GM12873 (cell line): ENCODE measurements at regions not wholly inside any gene's neighbourhood (a gene's known extent, or its start where the extent isn't known, plus 50 kb on each side); places are given as distances from the start of the nearest gene placed in this dataset.

Source experiments
- TF ChIP-seq, protein P1 (sequence below): IDR thresholded peaks from 2 replicates; pipeline ENCODE4 v1.5.1; 2012; ENCODE audit warnings: low read depth, mild to moderate bottlenecking, moderate library complexity, low read length, control low read depth; ENCODE audit not compliant: insufficient read depth; ENCODE audit errors: missing control alignments

DNA sequence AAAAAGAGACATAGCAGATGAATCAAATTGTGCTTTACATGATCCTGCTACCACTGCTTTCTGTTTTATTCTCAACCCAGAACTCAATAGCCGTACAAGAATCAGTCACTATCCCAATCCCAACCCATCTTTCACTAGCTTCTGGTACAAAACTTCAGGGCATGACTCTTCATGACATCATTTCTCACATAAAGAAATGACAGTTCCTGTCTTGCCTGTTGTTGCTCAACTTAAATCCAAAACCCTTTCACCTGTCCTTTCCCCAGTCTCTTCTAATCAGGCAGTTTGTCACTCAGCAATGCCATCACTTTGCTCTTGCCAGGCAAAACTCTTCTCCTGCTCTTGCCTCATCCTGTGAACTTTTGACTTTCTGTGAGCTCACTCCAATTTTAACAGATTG is 962.8 kb downstream of the GALC start:
- TF ChIP-seq, protein P1, sequence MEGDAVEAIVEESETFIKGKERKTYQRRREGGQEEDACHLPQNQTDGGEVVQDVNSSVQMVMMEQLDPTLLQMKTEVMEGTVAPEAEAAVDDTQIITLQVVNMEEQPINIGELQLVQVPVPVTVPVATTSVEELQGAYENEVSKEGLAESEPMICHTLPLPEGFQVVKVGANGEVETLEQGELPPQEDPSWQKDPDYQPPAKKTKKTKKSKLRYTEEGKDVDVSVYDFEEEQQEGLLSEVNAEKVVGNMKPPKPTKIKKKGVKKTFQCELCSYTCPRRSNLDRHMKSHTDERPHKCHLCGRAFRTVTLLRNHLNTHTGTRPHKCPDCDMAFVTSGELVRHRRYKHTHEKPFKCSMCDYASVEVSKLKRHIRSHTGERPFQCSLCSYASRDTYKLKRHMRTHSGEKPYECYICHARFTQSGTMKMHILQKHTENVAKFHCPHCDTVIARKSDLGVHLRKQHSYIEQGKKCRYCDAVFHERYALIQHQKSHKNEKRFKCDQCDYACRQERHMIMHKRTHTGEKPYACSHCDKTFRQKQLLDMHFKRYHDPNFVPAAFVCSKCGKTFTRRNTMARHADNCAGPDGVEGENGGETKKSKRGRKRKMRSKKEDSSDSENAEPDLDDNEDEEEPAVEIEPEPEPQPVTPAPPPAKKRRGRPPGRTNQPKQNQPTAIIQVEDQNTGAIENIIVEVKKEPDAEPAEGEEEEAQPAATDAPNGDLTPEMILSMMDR: no peak

DNA sequence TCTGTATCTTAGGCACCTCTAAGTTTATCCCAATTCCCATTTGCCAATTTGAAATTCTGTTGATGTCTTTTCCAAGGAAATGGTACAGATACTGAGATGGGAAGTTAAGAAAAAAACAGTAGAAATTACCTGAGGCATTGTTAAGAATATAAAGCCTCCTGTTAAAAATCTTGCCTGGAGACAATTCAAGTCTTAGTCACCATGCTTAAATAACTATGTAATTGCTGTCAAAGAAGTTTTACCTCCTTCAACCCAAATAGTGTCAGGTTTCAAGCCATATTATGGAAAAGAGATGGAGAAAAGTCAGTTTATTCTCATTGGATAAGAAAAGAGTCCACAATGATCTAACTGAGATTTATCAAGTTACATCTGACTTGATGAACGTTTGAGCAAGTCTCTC is 974.7 kb downstream of the GALC start:
- TF ChIP-seq, protein P1: no peak

DNA sequence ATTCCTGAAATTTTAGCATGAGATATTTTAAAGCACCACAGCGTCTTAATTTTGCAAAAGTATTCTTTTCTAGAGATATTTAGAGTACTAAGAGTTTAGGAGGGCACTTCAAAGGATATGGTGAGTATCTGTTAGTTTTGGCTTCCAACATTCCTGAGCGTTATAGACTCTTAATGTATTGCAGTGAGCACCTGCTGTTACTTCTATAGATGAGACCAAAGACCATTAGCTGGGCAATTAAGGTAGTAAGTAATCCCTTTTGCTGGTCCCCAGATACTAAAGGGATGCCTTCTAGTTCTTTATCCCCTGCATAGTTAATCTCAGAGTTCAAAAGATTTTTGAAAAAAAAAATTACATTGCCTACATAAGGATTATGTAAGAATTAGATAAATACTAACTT is 975.6 kb downstream of the GALC start:
- TF ChIP-seq, protein P1: no peak

DNA sequence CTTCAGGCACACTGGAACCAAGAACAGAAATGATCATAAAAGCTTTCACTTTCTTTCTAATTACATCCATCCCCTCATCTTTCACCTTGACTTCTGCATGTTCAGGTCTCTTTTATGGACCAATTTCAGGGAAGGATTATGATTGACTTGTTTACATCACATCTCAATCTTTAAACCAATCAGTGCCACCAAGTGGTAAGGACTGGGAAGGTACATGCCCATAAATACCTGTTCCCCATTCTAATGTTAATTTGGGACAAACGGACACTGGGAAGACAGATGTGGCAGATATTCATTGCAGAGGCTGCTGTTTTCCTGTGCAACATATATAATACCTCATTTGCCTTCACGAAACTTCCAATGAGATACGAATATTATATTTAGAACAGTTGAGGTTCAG is 978.1 kb downstream of the GALC start:
- TF ChIP-seq, protein P1: no peak

DNA sequence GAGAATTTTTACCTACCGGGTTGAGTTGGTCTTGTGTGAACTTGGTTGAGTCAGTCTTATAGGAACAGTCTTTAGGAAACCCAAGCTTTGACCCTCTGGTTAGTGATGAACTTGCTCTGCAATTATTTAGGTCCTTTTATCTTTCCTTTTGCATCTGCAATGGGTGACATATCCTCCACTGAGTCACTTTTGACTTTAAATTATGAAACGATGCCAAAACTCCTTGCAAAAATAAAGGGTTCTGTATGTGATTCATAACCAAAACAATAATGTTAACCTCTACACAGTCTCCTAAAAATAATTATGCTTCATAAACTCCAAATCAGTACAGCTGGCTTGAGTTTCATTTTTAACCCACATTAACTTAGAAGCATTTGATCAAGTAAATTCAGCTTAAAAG is 979.4 kb downstream of the GALC start:
- TF ChIP-seq, protein P1: no peak

DNA sequence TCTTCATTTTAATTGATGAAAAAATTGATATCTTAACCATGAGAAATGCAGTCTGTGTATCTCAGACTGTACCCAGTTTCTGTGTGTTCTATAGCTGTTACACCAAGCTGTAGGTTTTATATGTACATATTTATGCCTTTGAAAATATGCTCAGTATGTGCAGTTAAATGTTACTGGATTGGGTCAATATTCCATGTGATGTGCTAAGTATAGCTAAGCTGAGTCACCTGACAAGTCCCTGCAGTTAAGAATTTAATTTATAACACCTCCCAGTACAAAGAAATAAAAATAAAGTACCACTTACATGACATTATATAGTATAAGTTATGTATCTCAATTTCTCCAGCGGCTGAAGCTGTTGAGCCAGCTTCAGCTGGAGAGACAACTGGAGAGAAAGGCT is 984.0 kb downstream of the GALC start:
- TF ChIP-seq, protein P1: no peak

DNA sequence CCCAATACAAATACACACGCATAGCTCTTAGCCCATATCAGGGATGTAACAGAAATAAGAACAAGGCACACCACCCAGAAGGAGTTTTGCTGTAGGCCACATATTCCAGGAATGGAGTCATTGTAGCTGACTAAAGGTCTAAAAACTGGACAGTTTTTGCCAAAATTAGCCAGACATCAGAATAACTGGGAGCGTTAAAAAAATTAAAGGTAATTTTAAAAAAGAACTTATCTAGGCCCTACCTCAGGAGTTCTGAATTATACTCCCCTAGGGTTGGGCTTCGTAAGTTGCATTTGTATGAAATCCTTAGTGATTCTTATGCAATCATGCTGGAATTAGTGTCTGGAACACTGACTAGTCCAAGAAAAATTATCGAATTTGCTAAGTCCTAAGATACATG is 987.7 kb downstream of the GALC start:
- TF ChIP-seq, protein P1: no peak

DNA sequence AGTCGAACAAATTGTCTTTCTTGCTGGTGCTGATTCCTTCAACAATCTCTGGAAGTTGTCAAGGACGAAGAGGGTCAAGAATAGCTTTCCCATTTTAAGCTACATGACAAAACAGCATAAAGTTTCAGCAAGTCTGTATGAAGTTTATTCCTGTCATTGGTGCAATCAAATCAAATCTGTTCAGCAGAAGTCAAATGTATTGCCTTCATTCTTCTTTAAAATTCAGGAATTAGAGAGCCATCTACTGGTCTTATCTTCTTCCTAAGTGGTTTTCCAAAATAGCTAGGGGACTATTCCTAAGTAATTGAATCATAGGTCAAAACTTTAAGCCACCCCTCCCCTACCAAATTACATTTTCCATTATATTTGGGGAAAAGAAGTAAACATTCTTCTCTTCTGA is 990.2 kb downstream of the GALC start:
- TF ChIP-seq, protein P1: no peak
